ENCODE measurements at regions not wholly inside any gene's neighbourhood (a gene's known extent, or its start where the extent isn't known, plus 50 kb on each side); places are given as distances from the start of the nearest gene placed in this dataset.

DNA sequence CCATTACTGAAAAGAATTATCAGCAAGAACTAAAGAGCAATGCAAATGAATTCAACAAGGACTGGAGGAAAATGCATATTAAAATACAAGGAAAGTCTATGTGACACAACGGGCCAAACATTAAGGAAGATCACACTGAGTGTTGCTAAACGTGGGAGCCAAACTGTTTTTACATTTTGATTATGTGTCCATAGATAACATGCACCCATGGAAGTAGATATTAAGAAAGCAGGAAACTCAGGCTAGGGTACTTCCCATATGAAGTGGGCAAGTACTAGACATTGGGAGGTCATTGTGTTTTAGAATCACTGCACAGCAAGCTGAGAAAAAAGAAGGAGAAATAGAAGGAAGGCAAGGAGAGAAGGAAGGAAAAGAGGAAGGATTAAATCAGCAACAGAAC lies 161.8 kb downstream of the KCTD12 start:
- TF ChIP-seq GABPA (IDR thresholded peaks at IDR 0.05 in 1 of 2, conservative IDR thresholded peaks at IDR 0.05 in 1 of 2) (no peak), RAD21 (IDR thresholded peaks at IDR 0.05) (no peak), JUND (IDR thresholded peaks at IDR 0.05) (no peak), FOXA1 (IDR thresholded peaks at IDR 0.05) (no peak), YY1 (IDR thresholded peaks at IDR 0.05) (no peak)
- TF ChIP-seq, protein P1, sequence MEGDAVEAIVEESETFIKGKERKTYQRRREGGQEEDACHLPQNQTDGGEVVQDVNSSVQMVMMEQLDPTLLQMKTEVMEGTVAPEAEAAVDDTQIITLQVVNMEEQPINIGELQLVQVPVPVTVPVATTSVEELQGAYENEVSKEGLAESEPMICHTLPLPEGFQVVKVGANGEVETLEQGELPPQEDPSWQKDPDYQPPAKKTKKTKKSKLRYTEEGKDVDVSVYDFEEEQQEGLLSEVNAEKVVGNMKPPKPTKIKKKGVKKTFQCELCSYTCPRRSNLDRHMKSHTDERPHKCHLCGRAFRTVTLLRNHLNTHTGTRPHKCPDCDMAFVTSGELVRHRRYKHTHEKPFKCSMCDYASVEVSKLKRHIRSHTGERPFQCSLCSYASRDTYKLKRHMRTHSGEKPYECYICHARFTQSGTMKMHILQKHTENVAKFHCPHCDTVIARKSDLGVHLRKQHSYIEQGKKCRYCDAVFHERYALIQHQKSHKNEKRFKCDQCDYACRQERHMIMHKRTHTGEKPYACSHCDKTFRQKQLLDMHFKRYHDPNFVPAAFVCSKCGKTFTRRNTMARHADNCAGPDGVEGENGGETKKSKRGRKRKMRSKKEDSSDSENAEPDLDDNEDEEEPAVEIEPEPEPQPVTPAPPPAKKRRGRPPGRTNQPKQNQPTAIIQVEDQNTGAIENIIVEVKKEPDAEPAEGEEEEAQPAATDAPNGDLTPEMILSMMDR (IDR thresholded peaks at IDR 0.05; ENCODE audit: low read depth, low read length, missing input control): no peak
- TF ChIP-seq, protein P2, sequence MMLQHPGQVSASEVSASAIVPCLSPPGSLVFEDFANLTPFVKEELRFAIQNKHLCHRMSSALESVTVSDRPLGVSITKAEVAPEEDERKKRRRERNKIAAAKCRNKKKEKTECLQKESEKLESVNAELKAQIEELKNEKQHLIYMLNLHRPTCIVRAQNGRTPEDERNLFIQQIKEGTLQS (IDR thresholded peaks at IDR 0.05): no peak
- TF ChIP-seq, protein P3, sequence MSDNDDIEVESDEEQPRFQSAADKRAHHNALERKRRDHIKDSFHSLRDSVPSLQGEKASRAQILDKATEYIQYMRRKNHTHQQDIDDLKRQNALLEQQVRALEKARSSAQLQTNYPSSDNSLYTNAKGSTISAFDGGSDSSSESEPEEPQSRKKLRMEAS (IDR thresholded peaks at IDR 0.05): no peak

Measured in liver (tissue), 3 donors.